ENCODE measurements at regions not wholly inside any gene's neighbourhood (a gene's known extent, or its start where the extent isn't known, plus 50 kb on each side); places are given as distances from the start of the nearest gene placed in this dataset.

DNA sequence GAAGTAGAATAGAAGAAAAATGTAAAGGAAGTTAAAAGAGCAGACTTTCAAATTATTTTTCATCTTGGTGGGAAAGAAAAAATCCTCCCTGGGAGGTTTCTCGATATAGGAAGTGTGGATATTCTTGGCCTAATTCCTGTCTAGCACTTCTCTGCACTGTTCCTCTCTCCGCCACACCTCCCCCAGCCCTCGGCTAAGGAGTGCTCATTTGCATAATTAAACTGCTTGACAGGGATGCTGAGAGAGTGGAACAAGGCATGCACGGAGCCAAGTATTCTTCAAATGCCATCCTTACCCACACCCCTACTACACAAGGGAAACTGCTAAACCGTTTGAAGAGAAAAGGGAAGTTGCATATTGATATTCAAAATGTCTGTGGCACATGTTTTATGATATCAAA, 511.0 kb upstream of the HTR2A start:
- no peaks in the 10 kb centered on the region for H3K79me2 ChIP-seq (ENCODE audit: control insufficient read depth, insufficient read depth, low read length)
- no peaks in the 10 kb centered on the region for H4K20me1 ChIP-seq (replicated peaks; ENCODE audit: control insufficient read depth, extremely low read depth, insufficient read depth, low read length)
- H3K4me2 ChIP-seq (ENCODE audit: insufficient read depth, low read length), result no peak overlapping the region
- no peak overlapping the region for H3K27ac ChIP-seq (ENCODE audit: insufficient read depth, low read depth, low read length)
- no peaks in the 10 kb centered on the region for H3K27me3 ChIP-seq (ENCODE audit: control insufficient read depth in 2 of 2, insufficient read depth in 2 of 2, low read length in 2 of 2)
- ChIA-PET CTCF (no interaction called here), POLR2A (no interaction called here)
- dilution Hi-C loops (cut with MboI; ENCODE audit: extremely low pct_ligation_motif_present, low sequenced_read_pairs) (no loop called here), intact Hi-C loops (cut with micrococcal nuclease) (no loop called here)
- no peak for DNase-seq (ENCODE audit: low read depth, low spot score)
- H3K36me3 ChIP-seq (ENCODE audit: control insufficient read depth in 2 of 2, extremely low read depth in 1 of 2, insufficient read depth in 2 of 2, low read length in 2 of 2), result no peaks in the 10 kb centered on the region
- H3K9me3 ChIP-seq (replicated peaks; ENCODE audit: control insufficient read depth, insufficient read depth, low read length), result peaks cover 4% of the 10 kb centered on the region
- H3K9me1 ChIP-seq (replicated peaks; ENCODE audit: control insufficient read depth, extremely low read depth, insufficient read depth, low read length), result no peaks in the 10 kb centered on the region
- BruUV-seq (replicated peaks), result no TSS peak
- FAIRE-seq, result no peak
- no peak for TF ChIP-seq POLR2AphosphoS5 (IDR thresholded peaks at IDR 0.05; ENCODE audit: insufficient read depth, low read depth, low read length)
- no peak for TF ChIP-seq FOS (IDR thresholded peaks at IDR 0.05; ENCODE audit: borderline replicate concordance, insufficient read depth, low read length)
- no peak for TF ChIP-seq MYC (IDR thresholded peaks at IDR 0.05; ENCODE audit: low read depth, low read length)
- TF ChIP-seq JUN (IDR thresholded peaks at IDR 0.05; ENCODE audit: borderline replicate concordance, insufficient read depth, insufficient read length, low read depth), result no peak
- TF ChIP-seq GATA2 (IDR thresholded peaks at IDR 0.05; ENCODE audit: insufficient read depth, insufficient read length, low read depth, low read length), result no peak
- no peak for TF ChIP-seq EZH2 (IDR thresholded peaks at IDR 0.05; ENCODE audit: borderline replicate concordance, low read depth, low read length, severe bottlenecking)
- TF ChIP-seq, protein P1, sequence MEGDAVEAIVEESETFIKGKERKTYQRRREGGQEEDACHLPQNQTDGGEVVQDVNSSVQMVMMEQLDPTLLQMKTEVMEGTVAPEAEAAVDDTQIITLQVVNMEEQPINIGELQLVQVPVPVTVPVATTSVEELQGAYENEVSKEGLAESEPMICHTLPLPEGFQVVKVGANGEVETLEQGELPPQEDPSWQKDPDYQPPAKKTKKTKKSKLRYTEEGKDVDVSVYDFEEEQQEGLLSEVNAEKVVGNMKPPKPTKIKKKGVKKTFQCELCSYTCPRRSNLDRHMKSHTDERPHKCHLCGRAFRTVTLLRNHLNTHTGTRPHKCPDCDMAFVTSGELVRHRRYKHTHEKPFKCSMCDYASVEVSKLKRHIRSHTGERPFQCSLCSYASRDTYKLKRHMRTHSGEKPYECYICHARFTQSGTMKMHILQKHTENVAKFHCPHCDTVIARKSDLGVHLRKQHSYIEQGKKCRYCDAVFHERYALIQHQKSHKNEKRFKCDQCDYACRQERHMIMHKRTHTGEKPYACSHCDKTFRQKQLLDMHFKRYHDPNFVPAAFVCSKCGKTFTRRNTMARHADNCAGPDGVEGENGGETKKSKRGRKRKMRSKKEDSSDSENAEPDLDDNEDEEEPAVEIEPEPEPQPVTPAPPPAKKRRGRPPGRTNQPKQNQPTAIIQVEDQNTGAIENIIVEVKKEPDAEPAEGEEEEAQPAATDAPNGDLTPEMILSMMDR (IDR thresholded peaks at IDR 0.05; ENCODE audit: extremely low read depth in 1 of 2, insufficient read depth in 1 of 2, low read depth in 1 of 2, low read length in 2 of 2), result no peak
- no peak for TF ChIP-seq POLR2A (IDR thresholded peaks at IDR 0.05; ENCODE audit: low read depth, low read length)
- no peak overlapping the region for H2AFZ ChIP-seq (ENCODE audit: low read depth, low read length)
- no peaks in the 10 kb centered on the region for H3K4me1 ChIP-seq (ENCODE audit: control insufficient read depth, extremely low read depth, insufficient read depth, low read length)
- H3K9ac ChIP-seq (replicated peaks; ENCODE audit: extremely low read depth, insufficient read depth, low read length), result no peak overlapping the region
- no peak overlapping the region for H3K4me3 ChIP-seq (replicated peaks in 1 of 3; ENCODE audit: insufficient read depth in 1 of 3, low read depth in 1 of 3, low read length in 3 of 3)
